Suprapubic skin (tissue), 4 donors: ENCODE measurements at regions not wholly inside any gene's neighbourhood (a gene's known extent, or its start where the extent isn't known, plus 50 kb on each side); places are given as distances from the start of the nearest gene placed in this dataset.

Experiments
- DNase-seq, 2 donors: peaks; one replicate each; pipeline ENCODE4 v3.0.0-alpha.2; 2019; ENCODE audit warnings: low spot score in 2 of 2
- H3K27ac ChIP-seq: fragments of 200-600 bp; sonication (generic); one replicate; pipeline ENCODE4 v1.5.1; 2019
- H3K27me3 ChIP-seq: fragments of 200-600 bp; sonication (generic); one replicate; pipeline ENCODE4 v1.5.1; 2019
- H3K36me3 ChIP-seq: fragments of 200-600 bp; sonication (generic); one replicate; pipeline ENCODE4 v1.5.1; 2019
- H3K4me1 ChIP-seq: fragments of 200-600 bp; sonication (generic); one replicate; pipeline ENCODE4 v1.5.1; 2019
- H3K4me3 ChIP-seq: fragments of 200-600 bp; sonication (generic); one replicate; pipeline ENCODE4 v1.5.1; 2019; ENCODE audit warnings: mild to moderate bottlenecking
- H3K9me3 ChIP-seq: fragments of 200-600 bp; sonication (generic); one replicate; pipeline ENCODE4 v1.5.1; 2019
- EP300 ChIP-seq: sonication (generic); formaldehyde crosslinking; IDR thresholded peaks from one replicate; pipeline ENCODE4 v1.6.1; 2017; ENCODE audit warnings: antibody characterized with exemption
- POLR2A ChIP-seq, 2 donors: fragments of 450-650 bp; IDR thresholded peaks; one replicate each; pipeline ENCODE4 v1.6.1; 2017; ENCODE audit warnings: antibody characterized with exemption in 2 of 2, mild to moderate bottlenecking in 2 of 2, moderate library complexity in 2 of 2
- POLR2AphosphoS5 ChIP-seq, 3 donors: sonication (generic); formaldehyde crosslinking; IDR thresholded peaks; one replicate each; pipeline ENCODE4 v1.6.1; 2017; ENCODE audit warnings: antibody characterized with exemption in 3 of 3
- WGBS: methylation state at CpG from one replicate; pipeline ENCODE4 v1.1.5; 2018; 5-methylcytosine and 5-hydroxymethylcytosine counted together
- TF ChIP-seq, protein P1 (sequence below), 2 donors: fragments of 200-600 bp in 1 of 2; fragments of 450-650 bp in 1 of 2; sonication (generic) in 1 of 2; IDR thresholded peaks; one replicate each; pipeline ENCODE4 v1.5.1; 2016 to 2019; ENCODE audit warnings: antibody characterized with exemption in 2 of 2, mild to moderate bottlenecking in 1 of 2, moderate library complexity in 1 of 2

GRCh38 chr2:143954844-143955243, 565.1 kb downstream of the ZEB2 start:
- no peak overlapping the region for H3K27ac ChIP-seq
- no peak for DNase-seq
- H3K27me3 ChIP-seq = no peaks in the 10 kb centered on the region
- H3K36me3 ChIP-seq = no peaks in the 10 kb centered on the region
- no peak for TF ChIP-seq EP300
- no peak for TF ChIP-seq POLR2AphosphoS5 (IDR thresholded peaks at IDR 0.05)
- TF ChIP-seq, protein P1, sequence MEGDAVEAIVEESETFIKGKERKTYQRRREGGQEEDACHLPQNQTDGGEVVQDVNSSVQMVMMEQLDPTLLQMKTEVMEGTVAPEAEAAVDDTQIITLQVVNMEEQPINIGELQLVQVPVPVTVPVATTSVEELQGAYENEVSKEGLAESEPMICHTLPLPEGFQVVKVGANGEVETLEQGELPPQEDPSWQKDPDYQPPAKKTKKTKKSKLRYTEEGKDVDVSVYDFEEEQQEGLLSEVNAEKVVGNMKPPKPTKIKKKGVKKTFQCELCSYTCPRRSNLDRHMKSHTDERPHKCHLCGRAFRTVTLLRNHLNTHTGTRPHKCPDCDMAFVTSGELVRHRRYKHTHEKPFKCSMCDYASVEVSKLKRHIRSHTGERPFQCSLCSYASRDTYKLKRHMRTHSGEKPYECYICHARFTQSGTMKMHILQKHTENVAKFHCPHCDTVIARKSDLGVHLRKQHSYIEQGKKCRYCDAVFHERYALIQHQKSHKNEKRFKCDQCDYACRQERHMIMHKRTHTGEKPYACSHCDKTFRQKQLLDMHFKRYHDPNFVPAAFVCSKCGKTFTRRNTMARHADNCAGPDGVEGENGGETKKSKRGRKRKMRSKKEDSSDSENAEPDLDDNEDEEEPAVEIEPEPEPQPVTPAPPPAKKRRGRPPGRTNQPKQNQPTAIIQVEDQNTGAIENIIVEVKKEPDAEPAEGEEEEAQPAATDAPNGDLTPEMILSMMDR (IDR thresholded peaks at IDR 0.05) = no peak
- TF ChIP-seq POLR2A (IDR thresholded peaks at IDR 0.05) = no peak
- no peaks in the 10 kb centered on the region for H3K9me3 ChIP-seq
- 68% methylated on average over 2 of the region's 2 CpGs for WGBS
- H3K4me1 ChIP-seq = peaks cover 4% of the 10 kb centered on the region
- H3K4me3 ChIP-seq = no peak overlapping the region

- Histone ChIP-seq H3K4me1 (peaks cover 4% of the 10 kb centered on the region), H3K27ac (no peak overlapping the region), H3K36me3 (no peaks in the 10 kb centered on the region), H3K27me3 (no peaks in the 10 kb centered on the region), H3K4me3 (no peak overlapping the region), H3K9me3 (no peaks in the 10 kb centered on the region)
- DNase-seq = no peak
- whole genome bisulfite sequencing = 65% methylated on average over 4 of the region's 4 CpGs
- no peak for TF ChIP-seq POLR2AphosphoS5 (IDR thresholded peaks at IDR 0.05)
- no peak for TF ChIP-seq EP300
- TF ChIP-seq POLR2A (IDR thresholded peaks at IDR 0.05) = no peak
- TF ChIP-seq, protein P1 (IDR thresholded peaks at IDR 0.05) = no peak
These were observed 565.7 kb downstream of the ZEB2 start for GRCh38 chr2:143954186-143954585.

- Histone ChIP-seq H3K27ac (no peak overlapping the region), H3K9me3 (no peaks in the 10 kb centered on the region), H3K4me1 (peaks cover 4% of the 10 kb centered on the region), H3K27me3 (no peaks in the 10 kb centered on the region), H3K4me3 (no peak overlapping the region), H3K36me3 (no peaks in the 10 kb centered on the region)
- TF ChIP-seq, protein P1 (IDR thresholded peaks at IDR 0.05) = no peak
- TF ChIP-seq EP300 (no peak), POLR2AphosphoS5 (IDR thresholded peaks at IDR 0.05) (no peak), POLR2A (IDR thresholded peaks at IDR 0.05) (no peak)
- no peak for DNase-seq
- WGBS = 72% methylated on average over 2 of the region's 2 CpGs
These were observed 566.4 kb downstream of the ZEB2 start for GRCh38 chr2:143953451-143954030.

- TF ChIP-seq EP300 (no peak), POLR2AphosphoS5 (IDR thresholded peaks at IDR 0.05) (no peak), POLR2A (IDR thresholded peaks at IDR 0.05) (no peak)
- TF ChIP-seq, protein P1 (IDR thresholded peaks at IDR 0.05) = no peak
- no peak overlapping the region for H3K27ac ChIP-seq
- WGBS = 73% methylated on average over 1 of the region's 1 CpG
These were observed 567.4 kb downstream of the ZEB2 start for GRCh38 chr2:143952536-143952935.

DNA sequence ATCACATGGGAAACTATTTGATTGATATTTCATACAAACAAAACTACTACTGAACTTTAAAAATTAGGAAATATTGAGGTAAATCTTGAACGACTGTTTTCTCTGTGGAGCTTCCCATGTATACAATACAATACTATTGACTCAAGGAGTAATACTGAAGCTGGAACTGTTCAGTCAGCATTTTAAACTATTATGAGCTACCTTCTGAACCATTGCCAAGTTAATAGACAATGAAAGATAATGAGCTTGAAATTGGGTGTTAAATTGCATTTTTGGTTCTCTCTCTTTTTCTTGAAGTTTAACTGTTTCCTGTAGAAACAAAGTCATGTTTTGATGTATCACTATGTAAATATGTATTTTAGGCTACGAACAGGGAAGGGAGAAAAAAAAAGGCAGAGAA, 569.2 kb downstream of the ZEB2 start:
- DNase-seq = no peak
- no peaks in the 10 kb centered on the region for H3K27me3 ChIP-seq
- WGBS = 66% methylated on average over 2 of the region's 2 CpGs
- TF ChIP-seq POLR2A (IDR thresholded peaks at IDR 0.05) (no peak), POLR2AphosphoS5 (IDR thresholded peaks at IDR 0.05) (no peak), EP300 (no peak)
- TF ChIP-seq, protein P1 (IDR thresholded peaks at IDR 0.05) = no peak
- peaks cover 4% of the 10 kb centered on the region for H3K4me1 ChIP-seq
- no peaks in the 10 kb centered on the region for H3K9me3 ChIP-seq
- H3K36me3 ChIP-seq = no peaks in the 10 kb centered on the region
- H3K4me3 ChIP-seq = no peak overlapping the region
- H3K27ac ChIP-seq = no peak overlapping the region

More at GRCh38 chr2:143952536-143952935, 567.4 kb downstream of the ZEB2 start:
- no peak for DNase-seq
- Histone ChIP-seq H3K36me3 (no peaks in the 10 kb centered on the region), H3K9me3 (no peaks in the 10 kb centered on the region), H3K27me3 (no peaks in the 10 kb centered on the region), H3K4me3 (no peak overlapping the region), H3K4me1 (peaks cover 4% of the 10 kb centered on the region)
